Smooth muscle cell of the brain vasculature (primary cell): ENCODE measurements at regions not wholly inside any gene's neighbourhood (a gene's known extent, or its start where the extent isn't known, plus 50 kb on each side); places are given as distances from the start of the nearest gene placed in this dataset.
"Not testable (repeated sequence)": the region's sequence is repeated elsewhere in the genome, so short reads cannot be mapped to it uniquely, and the experiment has no call there.

Experiments
- DNase-seq: peaks from one replicate; pipeline ENCODE4 v3.0.0-alpha.2; 2012; ENCODE audit warnings: low read depth, low spot score

DNA sequence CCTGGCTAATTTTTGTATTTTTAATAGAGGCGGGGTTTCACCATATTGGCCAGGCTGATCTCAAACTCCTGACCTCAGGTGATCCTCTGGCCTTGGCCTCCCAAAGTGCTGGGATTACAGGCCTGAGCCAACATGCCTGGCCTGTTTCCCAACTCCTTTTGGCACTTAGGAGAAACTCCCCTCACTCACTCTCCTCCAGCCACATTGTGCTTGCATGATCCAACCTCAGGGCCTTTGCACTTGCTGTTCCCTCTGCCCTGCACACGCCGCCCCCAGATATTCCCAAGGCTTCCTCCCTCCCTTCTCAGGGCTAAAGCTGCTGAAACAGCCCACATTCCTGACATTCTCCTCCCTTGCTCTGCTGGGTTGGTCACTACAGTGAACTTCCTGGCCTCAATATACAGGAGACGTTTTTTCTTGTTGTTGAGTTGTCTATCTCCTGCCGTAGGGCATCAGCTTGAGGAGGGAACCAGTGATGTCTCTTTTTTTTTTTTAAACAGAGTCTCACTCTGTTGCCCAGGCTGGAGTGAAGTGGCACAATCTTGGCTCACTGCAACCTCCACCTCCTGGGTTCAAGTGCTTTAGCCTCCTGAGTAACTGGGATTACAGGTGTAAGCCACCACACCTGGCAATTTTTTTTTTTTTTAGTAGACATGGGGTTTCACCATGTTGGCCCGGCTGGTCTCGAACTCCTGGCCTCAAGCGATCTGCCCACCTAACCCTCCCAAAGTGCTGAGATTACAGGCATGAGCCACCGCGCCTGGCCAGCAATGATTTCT lies 61.4 kb upstream of the PTPN1 start:
- not testable (repeated sequence) for DNase-seq

DNA sequence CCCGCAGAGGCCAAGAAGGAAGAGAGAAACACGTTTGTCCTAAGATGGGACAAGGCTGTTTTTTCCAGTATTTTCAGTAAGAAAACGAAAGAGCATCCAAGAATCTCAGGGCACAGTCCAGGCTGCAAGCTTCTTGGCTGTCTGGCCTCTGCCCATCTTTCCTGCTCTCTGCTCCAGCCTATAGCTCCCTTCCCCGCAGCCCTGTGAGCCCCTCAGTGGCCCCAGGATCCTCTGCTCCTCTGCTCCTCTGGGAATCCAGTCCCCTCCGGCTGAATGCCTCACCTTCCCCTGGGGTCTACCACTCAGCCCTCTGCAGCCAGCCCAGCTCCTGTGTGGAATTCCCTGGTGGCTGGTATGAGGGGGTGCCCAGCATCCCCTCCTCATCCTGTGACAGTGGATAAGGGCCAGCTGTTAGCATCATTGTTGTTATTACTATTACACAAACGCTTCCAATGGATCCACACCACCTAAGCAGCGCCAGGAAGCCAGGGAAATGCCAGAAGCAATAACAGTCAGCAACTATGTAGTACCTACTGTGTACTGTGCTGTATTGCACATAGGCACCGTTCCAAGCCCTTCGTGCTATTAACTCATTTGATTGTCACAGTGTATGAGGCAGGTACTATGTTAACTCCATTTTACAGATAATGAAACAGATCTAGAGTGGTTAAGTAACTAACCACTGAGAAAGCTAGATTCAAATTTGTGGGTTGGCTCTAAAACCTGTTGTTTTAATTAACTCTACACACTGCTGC lies 60.3 kb upstream of the PTPN1 start:
- no peak for DNase-seq

DNA sequence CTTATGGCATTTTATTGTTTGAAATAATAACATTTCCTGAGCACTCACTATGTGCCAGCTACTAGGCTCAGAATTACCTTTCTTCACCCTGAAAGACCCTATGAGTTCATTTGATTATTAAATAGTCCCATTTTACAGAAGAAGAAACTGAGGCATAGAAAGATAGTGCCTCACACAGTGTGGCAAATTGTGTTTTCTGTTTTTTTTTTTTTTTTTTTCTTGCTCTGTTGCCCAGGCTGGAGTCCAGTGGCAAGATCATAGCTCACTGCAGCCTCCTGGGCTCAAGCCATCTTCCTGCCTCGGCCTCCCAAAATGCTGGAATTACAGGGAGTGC lies 59.7 kb upstream of the PTPN1 start:
- no peak for DNase-seq

DNA sequence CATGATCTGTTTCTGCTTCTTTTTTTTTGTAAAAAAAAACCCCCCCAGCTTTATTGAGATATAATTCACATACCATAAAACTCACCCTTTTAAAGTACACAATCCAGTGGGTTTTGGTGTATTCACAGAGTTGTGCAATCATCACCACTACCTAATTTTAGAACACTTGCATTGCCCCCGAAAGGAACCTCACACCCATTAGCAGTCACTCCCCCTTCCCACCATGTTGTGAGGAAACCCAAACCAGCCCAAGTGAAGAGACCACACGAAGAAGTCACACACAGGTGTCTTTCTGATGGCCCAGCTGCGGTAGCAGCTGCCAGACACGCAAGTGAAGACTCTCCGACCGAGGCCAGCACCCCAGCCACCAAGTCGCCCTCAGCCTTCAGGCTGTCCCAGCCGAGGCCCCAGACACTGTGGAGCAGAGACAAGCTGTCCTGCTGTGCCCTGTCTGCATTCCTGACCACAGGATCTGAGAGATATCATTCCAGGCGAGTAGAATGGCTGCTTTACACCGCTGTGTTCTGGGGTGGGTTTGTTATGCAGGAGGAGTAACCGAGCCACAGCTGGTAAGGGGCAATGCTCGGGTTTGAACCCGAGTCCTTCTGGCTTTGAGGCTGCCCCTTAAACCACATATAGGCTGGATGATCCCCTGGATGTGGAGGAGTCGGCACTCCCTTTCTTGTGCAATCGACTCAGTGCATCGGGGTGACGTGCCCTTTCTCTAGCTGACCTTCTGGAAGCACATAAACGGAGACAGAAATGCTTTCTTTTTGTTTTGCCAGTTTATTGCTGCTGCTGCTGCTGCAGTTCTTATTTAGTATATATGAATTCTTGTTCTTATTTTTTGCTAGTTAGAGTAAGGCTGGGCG lies 59.1 kb upstream of the PTPN1 start:
- DNase-seq = no peak

DNA sequence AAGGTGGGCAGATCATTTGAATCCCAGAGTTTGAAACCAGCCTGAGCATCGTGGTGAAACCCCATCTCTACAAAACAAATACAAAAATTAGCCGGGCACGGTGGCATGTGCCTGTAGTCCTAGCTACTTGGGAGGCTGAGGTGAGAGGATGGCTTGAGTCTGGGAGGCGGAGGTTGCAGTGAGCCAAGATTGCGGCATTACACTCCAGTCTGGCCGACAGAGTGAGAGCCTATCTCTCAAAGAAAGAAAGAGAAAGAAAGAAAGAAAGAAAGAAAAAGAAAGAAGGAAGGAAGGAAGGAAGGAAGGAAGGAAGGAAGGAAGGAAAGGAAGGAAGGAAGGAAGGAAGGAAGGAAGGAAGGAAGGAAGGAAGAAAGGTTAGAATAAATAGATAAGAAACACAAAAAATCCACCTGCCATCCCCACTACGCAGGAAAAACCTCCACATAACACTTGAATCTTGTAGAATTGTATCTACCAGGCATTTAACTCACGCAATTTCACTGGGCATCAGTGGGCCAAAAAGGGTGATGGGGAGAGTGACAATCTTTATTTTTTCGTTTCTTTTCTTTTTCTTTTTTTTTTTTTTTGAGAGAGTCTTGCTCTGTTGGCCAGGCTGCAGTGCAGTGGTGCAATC lies 58.3 kb upstream of the PTPN1 start:
- DNase-seq = not testable (repeated sequence)

DNA sequence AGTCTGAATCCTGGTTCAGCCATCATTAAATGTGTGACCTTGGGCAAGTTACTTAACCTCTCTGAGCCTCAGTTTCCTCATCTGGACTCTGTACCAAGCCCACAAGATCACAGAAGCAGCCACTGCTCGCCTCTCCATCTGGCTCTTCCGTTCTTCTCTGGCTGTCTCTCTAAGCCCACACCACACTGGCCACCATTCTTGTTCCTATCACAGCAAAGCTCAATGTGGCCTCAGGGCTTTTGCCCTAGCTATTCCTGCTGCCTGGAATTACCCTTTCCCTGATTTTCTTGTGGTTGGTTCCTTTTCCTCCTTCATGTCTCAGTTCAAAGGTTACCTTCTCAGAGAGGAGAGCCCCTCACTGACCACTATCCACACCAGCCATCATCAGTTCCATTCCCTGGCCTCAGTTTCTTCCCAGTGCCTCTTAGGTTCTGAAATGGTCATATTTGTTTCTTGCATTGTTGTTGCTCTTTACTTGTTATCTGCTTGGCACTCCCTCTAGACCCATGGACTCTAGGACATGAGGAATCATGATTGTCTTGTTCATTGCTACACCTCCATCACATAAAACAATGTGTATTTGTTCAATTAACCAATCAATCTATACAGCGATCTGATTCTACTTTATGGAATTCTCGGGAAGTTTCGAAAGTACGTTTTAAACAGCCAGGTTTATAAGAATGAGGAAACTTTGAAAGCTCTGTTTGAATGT lies 56.5 kb upstream of the PTPN1 start:
- no peak for DNase-seq

DNA sequence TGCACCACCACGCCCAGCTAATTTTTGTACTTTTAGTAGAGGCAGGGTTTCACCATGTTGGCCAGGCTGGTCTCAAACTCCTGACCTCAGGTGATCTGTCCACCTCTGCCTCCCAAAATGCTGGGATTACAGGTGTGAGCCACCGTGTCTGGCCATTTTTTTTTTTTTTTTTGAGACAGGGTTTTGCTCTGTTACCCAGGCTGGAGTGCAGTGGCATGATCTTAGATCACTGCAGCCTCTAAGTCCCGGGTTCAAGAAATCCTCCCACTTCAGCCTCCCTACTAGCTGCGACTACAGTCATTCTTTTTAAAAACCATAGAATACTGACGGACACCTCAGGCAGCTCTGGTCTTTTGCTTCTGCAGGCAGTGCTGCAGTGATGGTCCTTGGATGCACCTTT lies 54.9 kb upstream of the PTPN1 start:
- not testable (repeated sequence) for DNase-seq

DNA sequence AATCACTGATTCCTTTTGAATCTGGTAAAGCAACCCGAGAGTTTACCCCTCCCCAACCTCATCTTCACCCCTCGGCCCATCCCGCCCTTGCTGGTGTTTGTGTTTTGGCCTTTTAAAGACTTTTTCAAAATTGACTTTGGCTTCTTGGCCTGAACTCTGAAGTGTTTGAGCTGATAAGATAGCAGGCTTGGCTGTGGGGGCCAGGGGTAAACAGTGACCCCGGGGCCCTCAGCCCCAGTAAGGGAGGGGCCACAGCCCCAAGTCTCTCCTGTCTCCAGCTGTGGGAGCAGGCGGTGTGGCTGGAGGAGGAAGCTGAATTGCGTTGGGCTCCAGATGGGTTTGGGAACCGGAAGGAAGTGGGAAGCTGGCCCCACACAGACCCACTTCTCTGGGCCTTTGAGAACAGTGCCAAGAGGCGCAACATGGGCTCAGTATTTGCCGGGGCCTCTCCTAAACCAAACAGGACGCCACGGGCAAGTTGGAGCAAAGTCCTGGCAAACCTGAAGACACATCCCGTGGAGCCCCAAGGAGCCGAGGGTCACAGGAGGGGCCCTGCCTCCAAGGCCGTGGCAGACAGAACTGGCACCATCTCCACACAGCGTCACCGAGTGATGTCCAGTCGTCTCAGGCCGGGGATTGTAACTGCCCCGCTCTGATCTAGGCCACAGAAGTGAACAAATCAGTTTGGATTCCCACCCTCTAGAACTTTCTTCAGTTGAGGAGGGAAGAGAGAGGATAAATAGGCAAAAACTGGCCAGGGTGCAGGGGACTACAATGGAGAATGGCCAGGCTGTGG lies 54.3 kb upstream of the PTPN1 start:
- DNase-seq = no peak

DNA sequence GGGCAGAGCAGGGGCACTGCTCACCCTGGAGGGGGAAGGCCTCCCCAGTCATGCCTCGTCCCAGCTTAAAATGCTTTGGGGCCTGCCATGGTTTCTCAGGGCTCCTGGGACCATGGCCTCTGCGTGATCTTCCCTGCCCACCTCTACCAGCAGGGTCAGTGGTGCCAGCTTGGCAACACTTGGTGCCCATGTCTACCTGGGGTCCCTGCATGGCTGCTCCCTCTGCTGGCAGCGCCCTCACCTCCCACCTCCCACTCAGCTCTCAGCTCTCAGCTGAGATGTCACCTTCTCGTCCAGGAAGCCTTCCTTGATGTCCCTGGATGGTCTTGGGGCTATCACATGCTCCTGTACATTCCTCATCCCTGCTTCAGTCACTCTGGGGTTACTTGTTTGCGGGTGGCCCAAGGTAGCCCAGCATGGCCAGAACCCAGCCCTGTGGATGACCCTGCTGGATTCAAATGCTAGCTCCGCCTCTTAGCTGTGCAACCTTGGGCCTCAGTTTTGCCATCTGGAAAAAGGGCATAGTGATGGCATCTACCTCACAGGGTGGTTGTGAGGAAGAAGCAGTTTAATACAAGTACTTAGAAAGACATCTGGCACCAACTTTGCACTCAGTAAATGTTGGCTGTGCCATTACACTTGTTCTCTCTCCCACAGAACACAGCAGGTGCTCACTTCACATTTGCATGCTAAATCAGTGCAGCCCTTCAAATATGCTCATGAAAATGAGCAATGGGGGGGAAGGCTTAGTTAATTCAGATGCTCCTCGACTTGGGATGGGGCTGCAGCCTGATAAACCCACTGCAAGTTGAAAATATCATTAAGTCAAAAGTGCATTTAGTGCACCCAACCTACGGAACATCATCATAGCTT lies 53.5 kb upstream of the PTPN1 start:
- DNase-seq = no peak

DNA sequence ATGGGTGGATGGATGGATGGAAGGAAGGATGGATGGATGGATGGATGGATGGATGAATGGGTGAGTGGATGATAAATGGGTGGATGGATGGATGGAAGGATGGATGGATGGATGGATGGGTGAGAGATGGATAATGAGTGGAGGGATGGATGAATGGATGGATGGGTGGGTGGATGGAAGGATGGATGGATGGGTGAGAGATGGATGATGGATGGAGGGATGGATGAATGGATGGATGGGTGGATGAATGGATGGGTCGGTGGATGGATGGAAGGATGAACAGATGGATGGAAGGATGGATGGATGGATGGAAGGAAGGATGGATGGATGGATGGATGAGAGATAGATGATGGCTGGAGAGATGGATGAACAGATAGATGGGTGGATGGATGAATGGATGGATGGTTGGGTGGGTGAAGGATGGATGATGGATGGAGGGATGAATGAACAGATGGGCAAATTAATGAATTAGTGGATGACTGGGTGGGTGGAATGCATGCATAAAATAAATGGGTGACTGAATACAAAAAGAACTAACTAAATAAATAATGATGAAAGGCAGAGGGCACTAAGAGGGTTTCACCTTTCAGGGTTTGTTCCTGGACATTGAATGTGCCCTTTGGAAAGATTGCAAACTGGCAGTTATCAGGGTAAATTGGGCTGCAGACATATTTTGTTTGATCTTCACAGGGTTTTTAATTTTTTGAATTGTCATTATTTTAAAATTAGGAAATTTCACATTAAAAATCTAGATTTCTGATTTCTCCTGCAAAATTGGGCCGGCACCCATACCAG lies 50.9 kb upstream of the PTPN1 start:
- DNase-seq = no peak

DNA sequence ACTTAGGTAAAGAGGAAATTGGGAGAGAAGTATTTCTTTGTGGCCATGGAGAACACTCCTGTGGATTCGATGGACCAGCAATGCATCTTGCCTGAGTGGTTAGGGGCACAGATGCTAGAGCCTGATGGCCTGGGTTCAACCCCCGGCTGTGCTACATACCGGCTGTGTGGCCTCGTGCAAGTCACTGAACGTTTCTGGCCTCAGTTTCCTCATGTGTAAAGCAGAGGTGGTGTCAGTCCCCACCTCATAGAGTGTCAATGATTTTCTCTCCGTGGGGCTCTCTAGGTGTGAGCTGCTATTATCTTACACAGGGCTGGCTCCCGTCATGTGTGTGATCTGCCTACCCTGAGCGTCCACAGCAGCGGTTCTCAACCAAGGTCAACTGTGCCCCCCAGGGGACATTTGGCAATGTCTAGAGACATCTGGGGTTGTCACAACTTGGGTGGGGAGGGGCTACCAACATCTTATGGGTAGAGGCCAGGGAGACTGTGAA lies 50.0 kb upstream of the PTPN1 start:
- DNase-seq = no peak
